Breast epithelium (tissue), 3 donors: ENCODE measurements at regions not wholly inside any gene's neighbourhood (a gene's known extent, or its start where the extent isn't known, plus 50 kb on each side); places are given as distances from the start of the nearest gene placed in this dataset.

ENCODE experiments used
- CTCF ChIP-seq, 3 donors: fragments of 450-650 bp; IDR thresholded peaks; one replicate each; pipeline ENCODE4 v1.5.1; 2016 to 2017; ENCODE audit warnings: antibody characterized with exemption in 3 of 3, mild to moderate bottlenecking in 3 of 3, moderate library complexity in 3 of 3
- POLR2A ChIP-seq: fragments of 450-650 bp; IDR thresholded peaks from one replicate; pipeline ENCODE4 v1.6.1; 2016; ENCODE audit warnings: antibody characterized with exemption, mild to moderate bottlenecking, moderate library complexity

DNA sequence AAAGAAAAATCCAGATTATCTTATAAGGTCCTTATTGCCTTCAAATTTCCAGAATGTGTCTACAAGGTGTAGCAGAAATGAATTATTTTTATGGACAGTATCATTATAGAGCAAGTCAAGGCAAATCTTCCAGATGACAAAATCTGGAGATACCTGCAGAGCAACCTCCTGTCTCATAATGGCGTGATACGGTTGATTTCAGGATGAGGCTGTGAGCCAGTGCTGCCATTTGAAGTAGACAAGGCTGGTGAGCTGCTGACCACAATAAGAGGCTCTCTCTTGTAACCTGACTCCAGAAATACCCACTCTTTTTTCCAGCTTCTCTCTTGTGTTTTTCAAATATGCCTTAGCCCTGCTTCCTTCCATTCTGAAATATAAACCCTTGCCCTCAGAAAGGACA lies 108.2 kb downstream of the HTR1A start:
- TF ChIP-seq CTCF (IDR thresholded peaks at IDR 0.05) (no peak), POLR2A (no peak)
